ENCODE measurements at regions not wholly inside any gene's neighbourhood (a gene's known extent, or its start where the extent isn't known, plus 50 kb on each side); places are given as distances from the start of the nearest gene placed in this dataset.

DNA sequence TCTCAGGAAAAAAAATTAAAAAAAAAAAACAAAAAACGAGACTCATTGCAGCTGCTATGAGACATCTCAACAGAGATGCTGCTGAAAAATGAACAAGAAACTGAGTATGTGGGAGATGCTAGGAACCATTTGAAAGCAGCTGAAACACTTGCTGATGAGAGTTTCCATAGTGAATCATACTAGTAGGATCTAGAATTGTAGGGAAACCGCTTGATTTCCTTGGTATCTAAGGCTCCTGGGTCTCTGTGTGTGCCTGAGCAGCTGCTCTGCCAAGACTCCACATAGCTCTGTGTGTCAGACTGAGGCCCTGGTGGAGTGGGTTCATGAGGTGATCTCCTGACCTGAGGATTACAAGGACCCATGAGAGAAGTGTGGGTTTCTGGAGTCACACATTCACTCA is 313.4 kb upstream of the NECTIN3 start (continued):
- TF ChIP-seq, protein P1, sequence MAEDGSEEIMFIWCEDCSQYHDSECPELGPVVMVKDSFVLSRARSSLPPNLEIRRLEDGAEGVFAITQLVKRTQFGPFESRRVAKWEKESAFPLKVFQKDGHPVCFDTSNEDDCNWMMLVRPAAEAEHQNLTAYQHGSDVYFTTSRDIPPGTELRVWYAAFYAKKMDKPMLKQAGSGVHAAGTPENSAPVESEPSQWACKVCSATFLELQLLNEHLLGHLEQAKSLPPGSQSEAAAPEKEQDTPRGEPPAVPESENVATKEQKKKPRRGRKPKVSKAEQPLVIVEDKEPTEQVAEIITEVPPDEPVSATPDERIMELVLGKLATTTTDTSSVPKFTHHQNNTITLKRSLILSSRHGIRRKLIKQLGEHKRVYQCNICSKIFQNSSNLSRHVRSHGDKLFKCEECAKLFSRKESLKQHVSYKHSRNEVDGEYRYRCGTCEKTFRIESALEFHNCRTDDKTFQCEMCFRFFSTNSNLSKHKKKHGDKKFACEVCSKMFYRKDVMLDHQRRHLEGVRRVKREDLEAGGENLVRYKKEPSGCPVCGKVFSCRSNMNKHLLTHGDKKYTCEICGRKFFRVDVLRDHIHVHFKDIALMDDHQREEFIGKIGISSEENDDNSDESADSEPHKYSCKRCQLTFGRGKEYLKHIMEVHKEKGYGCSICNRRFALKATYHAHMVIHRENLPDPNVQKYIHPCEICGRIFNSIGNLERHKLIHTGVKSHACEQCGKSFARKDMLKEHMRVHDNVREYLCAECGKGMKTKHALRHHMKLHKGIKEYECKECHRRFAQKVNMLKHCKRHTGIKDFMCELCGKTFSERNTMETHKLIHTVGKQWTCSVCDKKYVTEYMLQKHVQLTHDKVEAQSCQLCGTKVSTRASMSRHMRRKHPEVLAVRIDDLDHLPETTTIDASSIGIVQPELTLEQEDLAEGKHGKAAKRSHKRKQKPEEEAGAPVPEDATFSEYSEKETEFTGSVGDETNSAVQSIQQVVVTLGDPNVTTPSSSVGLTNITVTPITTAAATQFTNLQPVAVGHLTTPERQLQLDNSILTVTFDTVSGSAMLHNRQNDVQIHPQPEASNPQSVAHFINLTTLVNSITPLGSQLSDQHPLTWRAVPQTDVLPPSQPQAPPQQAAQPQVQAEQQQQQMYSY (CRISPR knock-in tag; IDR thresholded peaks at IDR 0.05) = no peak
- TF ChIP-seq ELF4 (CRISPR knock-in tag; IDR thresholded peaks at IDR 0.05; ENCODE audit: low read depth) = no peak
- TF ChIP-seq JUN (CRISPR knock-in tag; IDR thresholded peaks at IDR 0.05) = no peak
- TF ChIP-seq, protein P2, sequence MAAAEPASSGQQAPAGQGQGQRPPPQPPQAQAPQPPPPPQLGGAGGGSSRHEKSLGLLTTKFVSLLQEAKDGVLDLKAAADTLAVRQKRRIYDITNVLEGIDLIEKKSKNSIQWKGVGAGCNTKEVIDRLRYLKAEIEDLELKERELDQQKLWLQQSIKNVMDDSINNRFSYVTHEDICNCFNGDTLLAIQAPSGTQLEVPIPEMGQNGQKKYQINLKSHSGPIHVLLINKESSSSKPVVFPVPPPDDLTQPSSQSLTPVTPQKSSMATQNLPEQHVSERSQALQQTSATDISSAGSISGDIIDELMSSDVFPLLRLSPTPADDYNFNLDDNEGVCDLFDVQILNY (CRISPR knock-in tag; IDR thresholded peaks at IDR 0.05) = no peak
- TF ChIP-seq CBFB (CRISPR knock-in tag; IDR thresholded peaks at IDR 0.05; ENCODE audit: low read depth) = no peak
- no peak for TF ChIP-seq NR2C2 (CRISPR knock-in tag; IDR thresholded peaks at IDR 0.05)

DNA sequence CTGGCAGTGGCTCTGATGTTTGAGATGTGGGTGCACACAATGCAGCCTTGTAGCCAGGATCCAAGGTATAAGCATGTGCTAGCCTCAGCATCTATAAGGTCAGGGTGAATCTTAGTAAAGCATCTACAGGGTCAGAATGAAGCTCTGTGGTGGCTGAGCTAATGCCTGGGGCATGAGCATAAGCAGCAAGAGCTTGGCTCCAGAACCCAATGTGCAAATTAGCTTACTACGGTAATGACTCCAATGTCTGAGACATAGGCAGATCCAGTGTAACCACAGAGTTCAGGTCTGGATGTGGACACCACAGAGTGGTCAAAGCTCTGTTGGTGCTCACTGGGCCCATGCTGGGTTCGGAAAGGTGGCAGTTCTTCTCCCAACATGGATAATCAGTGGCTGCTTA is 304.5 kb upstream of the NECTIN3 start:
- ATAC-seq (no peak), DNase-seq (ENCODE audit: low spot score) (no peak)
- peaks cover 30% of the 10 kb centered on the region for H3K9me3 Mint-ChIP-seq
- H3K4me1 Mint-ChIP-seq = peaks cover 4% of the 10 kb centered on the region; the same call in 1 of the 2 replicates
- no peak overlapping the region for H3K4me3 Mint-ChIP-seq
- no peak overlapping the region for H3K27ac Mint-ChIP-seq
- POLR2A ChIA-PET = no interaction called here
- peaks cover 16% of the 10 kb centered on the region for H3K36me3 Mint-ChIP-seq
- H3K27me3 Mint-ChIP-seq (ENCODE audit: low read depth) = no peaks in the 10 kb centered on the region
- TF ChIP-seq, protein P3, sequence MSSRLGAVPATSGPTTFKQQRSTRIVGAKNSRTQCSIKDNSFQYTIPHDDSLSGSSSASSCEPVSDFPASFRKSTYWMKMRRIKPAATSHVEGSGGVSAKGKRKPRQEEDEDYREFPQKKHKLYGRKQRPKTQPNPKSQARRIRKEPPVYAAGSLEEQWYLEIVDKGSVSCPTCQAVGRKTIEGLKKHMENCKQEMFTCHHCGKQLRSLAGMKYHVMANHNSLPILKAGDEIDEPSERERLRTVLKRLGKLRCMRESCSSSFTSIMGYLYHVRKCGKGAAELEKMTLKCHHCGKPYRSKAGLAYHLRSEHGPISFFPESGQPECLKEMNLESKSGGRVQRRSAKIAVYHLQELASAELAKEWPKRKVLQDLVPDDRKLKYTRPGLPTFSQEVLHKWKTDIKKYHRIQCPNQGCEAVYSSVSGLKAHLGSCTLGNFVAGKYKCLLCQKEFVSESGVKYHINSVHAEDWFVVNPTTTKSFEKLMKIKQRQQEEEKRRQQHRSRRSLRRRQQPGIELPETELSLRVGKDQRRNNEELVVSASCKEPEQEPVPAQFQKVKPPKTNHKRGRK (CRISPR knock-in tag; IDR thresholded peaks at IDR 0.05; ENCODE audit: borderline replicate concordance) = no peak
- no peak for TF ChIP-seq ZNF138 (CRISPR knock-in tag; conservative IDR thresholded peaks at IDR 0.05)
- no peak for TF ChIP-seq NR2C2 (CRISPR knock-in tag; IDR thresholded peaks at IDR 0.05)
- no peak for TF ChIP-seq SMAD3 (CRISPR knock-in tag; IDR thresholded peaks at IDR 0.05; ENCODE audit: borderline replicate concordance)
- no peak for TF ChIP-seq MYBL2 (CRISPR knock-in tag; IDR thresholded peaks at IDR 0.05)
- TF ChIP-seq GRHL2 (CRISPR knock-in tag; IDR thresholded peaks at IDR 0.05; ENCODE audit: insufficient replicate concordance, severe bottlenecking) = no peak
- TF ChIP-seq, protein P4, sequence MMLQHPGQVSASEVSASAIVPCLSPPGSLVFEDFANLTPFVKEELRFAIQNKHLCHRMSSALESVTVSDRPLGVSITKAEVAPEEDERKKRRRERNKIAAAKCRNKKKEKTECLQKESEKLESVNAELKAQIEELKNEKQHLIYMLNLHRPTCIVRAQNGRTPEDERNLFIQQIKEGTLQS (CRISPR knock-in tag; conservative IDR thresholded peaks at IDR 0.05) = no peak
- TF ChIP-seq, protein P5, sequence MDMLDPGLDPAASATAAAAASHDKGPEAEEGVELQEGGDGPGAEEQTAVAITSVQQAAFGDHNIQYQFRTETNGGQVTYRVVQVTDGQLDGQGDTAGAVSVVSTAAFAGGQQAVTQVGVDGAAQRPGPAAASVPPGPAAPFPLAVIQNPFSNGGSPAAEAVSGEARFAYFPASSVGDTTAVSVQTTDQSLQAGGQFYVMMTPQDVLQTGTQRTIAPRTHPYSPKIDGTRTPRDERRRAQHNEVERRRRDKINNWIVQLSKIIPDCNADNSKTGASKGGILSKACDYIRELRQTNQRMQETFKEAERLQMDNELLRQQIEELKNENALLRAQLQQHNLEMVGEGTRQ (CRISPR knock-in tag; IDR thresholded peaks at IDR 0.05) = no peak
- TF ChIP-seq, protein P6, sequence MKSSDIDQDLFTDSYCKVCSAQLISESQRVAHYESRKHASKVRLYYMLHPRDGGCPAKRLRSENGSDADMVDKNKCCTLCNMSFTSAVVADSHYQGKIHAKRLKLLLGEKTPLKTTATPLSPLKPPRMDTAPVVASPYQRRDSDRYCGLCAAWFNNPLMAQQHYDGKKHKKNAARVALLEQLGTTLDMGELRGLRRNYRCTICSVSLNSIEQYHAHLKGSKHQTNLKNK (CRISPR knock-in tag; IDR thresholded peaks at IDR 0.05) = no peak
- TF ChIP-seq, protein P7, sequence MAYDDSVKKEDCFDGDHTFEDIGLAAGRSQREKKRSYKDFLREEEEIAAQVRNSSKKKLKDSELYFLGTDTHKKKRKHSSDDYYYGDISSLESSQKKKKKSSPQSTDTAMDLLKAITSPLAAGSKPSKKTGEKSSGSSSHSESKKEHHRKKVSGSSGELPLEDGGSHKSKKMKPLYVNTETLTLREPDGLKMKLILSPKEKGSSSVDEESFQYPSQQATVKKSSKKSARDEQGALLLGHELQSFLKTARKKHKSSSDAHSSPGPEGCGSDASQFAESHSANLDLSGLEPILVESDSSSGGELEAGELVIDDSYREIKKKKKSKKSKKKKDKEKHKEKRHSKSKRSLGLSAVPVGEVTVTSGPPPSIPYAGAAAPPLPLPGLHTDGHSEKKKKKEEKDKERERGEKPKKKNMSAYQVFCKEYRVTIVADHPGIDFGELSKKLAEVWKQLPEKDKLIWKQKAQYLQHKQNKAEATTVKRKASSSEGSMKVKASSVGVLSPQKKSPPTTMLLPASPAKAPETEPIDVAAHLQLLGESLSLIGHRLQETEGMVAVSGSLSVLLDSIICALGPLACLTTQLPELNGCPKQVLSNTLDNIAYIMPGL (CRISPR knock-in tag; IDR thresholded peaks at IDR 0.05) = no peak
- no peak for TF ChIP-seq NR3C1 (CRISPR knock-in tag; conservative IDR thresholded peaks at IDR 0.05; ENCODE audit: low read depth)
- TF ChIP-seq ZNF232 (CRISPR knock-in tag; IDR thresholded peaks at IDR 0.05) = no peak
- CTCF ChIA-PET = no interaction called here

Data from WTC11 (cell line).